GM12892 (cell line): ENCODE measurements at regions not wholly inside any gene's neighbourhood (a gene's known extent, or its start where the extent isn't known, plus 50 kb on each side); places are given as distances from the start of the nearest gene placed in this dataset.
"Not testable (repeated sequence)": the region's sequence is repeated elsewhere in the genome, so short reads cannot be mapped to it uniquely, and the experiment has no call there.

ENCODE experiments used
- POLR2A ChIP-seq: IDR thresholded peaks from 2 replicates; pipeline ENCODE4 v1.6.1; 2011; ENCODE audit warnings: low read depth, low read length, control low read depth
- TAF1 ChIP-seq: IDR thresholded peaks from 2 replicates; pipeline ENCODE4 v1.6.1; 2011; ENCODE audit warnings: low read depth, mild to moderate bottlenecking, control low read depth, low read length, borderline replicate concordance

GRCh38 chr2:111302397-111303218 is 181.9 kb downstream of the BCL2L11 start:
- not testable (repeated sequence) for TF ChIP-seq POLR2A, TAF1
